Brain microvascular endothelial cell (primary cell): ENCODE measurements at regions not wholly inside any gene's neighbourhood (a gene's known extent, or its start where the extent isn't known, plus 50 kb on each side); places are given as distances from the start of the nearest gene placed in this dataset.

Source experiments
- DNase-seq: peaks from one replicate; pipeline ENCODE4 v3.0.0-alpha.2; 2020
- H3K27ac ChIP-seq: fragments of 250-450 bp; sonication (Bioruptor Pico); 2 replicates; pipeline ENCODE4 v1.5.1; 2020; ENCODE audit warnings: mild to moderate bottlenecking, moderate library complexity
- H3K27me3 ChIP-seq: fragments of 250-450 bp; sonication (Bioruptor Pico); replicated peaks from 2 replicates; pipeline ENCODE4 v1.5.1; 2020; ENCODE audit warnings: mild to moderate bottlenecking
- H3K36me3 ChIP-seq: fragments of 250-450 bp; sonication (Bioruptor Pico); replicated peaks from 2 replicates; pipeline ENCODE4 v1.5.1; 2020; ENCODE audit warnings: mild to moderate bottlenecking
- H3K4me3 ChIP-seq: 2 replicates; pipeline ENCODE4 v1.5.1; 2011; ENCODE audit warnings: low read depth, mild to moderate bottlenecking, control low read depth, low read length, moderate library complexity
- CTCF ChIP-seq: IDR thresholded peaks from 2 replicates; pipeline ENCODE4 v1.5.1; 2011; ENCODE audit warnings: low read depth, mild to moderate bottlenecking, moderate library complexity, low read length, control low read depth, inconsistent platforms; ENCODE audit errors: missing control alignments
- in situ Hi-C: cut with HindIII; loops from 2 replicates; pipeline ENCODE4 v1.10.0; 2017; ENCODE audit warnings: low sequenced_read_pairs, low pct_ligation_motif_present

- Histone ChIP-seq H3K4me3 (no peak overlapping the region), H3K27me3 (no peaks in the 10 kb centered on the region), H3K36me3 (no peaks in the 10 kb centered on the region), H3K27ac (no peak overlapping the region)
- no peak for DNase-seq
- no peak for TF ChIP-seq CTCF
- in situ Hi-C loops, result no loop called here
Observed at GRCh38 chr10:5314840-5315239, 49.9 kb upstream of the UCN3 start.
